GM12872 (cell line): ENCODE measurements at regions not wholly inside any gene's neighbourhood (a gene's known extent, or its start where the extent isn't known, plus 50 kb on each side); places are given as distances from the start of the nearest gene placed in this dataset.

Experiments used
- TF ChIP-seq, protein P1 (sequence below): IDR thresholded peaks from 3 replicates; pipeline ENCODE4 v1.5.1; 2011; ENCODE audit warnings: low read depth, mild to moderate bottlenecking, low read length, moderate library complexity; ENCODE audit not compliant: insufficient read depth

DNA sequence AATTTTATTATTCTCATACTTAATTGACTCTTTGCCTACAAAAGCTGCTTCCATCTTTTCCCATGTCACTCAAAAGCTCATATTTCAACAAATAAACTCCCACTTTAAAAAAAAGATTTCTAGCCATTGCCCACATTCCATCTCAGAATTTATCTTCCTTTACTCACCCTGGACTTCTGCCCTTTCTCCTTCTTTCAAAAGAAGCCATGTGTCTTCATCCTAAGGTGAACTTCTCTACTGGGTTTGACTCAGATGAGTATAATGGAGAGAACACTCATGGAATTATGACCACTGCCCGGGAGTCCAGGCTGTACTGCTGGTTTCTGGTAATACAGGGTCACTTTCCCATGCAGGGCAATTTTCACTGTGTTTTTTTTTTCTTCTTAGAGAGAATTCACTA is 548.5 kb upstream of the ZNF462 start:
- TF ChIP-seq, protein P1, sequence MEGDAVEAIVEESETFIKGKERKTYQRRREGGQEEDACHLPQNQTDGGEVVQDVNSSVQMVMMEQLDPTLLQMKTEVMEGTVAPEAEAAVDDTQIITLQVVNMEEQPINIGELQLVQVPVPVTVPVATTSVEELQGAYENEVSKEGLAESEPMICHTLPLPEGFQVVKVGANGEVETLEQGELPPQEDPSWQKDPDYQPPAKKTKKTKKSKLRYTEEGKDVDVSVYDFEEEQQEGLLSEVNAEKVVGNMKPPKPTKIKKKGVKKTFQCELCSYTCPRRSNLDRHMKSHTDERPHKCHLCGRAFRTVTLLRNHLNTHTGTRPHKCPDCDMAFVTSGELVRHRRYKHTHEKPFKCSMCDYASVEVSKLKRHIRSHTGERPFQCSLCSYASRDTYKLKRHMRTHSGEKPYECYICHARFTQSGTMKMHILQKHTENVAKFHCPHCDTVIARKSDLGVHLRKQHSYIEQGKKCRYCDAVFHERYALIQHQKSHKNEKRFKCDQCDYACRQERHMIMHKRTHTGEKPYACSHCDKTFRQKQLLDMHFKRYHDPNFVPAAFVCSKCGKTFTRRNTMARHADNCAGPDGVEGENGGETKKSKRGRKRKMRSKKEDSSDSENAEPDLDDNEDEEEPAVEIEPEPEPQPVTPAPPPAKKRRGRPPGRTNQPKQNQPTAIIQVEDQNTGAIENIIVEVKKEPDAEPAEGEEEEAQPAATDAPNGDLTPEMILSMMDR: no peak

DNA sequence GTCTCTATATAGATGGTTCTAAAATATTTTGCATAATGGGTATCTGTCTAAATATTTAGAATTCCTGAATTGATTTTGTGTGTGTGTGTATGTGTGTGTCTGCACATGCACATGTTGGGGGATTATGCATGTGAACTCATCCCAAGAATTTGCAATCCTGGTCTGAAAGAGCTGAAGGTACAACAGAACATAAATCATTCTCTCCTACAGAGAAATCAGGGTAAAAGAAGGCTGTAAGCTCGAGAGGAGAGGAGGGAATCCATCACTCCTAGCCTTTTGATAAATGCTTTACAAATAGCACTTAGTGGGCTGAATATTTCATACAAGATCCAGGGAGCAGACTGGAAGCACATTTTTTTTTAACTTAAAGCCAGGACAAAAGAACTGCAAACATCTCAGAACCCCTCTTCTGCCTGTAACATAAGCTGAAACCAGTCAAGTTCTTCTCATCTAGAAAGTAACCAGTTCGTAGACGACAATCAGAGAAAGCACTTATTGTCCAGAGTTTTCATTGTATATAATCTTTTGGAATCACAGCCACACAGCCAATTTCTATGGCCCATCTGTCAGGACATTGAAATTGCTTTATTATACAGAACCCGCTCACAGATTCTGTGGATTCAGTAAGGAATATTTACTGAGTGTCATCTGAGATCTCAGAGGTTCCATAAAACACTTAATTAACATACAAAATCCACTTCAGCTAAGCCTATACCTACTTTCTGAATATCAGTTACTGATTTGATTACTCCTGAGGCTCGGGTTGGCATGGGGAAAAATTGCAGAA is 541.4 kb upstream of the ZNF462 start:
- TF ChIP-seq, protein P1: no peak

DNA sequence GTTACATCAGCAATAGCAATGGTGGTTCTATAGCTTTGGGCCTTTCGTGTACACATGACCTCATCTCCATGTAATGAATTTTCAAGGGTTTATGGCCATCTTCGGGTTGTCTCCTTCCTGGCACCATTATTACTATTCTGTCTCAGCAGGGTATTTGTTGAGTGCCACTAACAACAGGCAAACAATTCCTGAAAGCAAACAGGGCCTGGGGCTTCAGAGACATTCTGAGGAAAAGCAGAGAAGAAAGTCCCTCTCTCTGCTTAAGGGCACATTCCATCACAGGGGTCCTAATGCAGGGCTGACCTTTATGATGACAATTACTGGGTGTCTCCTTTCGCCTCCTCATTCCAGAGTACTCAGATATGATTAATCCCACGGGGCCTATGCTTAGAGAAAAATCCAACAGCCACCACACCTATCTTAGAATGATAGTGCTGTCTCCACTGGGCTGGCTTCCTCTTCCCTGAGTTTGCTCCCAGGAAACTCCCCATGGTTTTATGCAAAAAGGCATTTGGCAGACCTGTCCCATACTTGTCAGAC is 540.2 kb upstream of the ZNF462 start:
- TF ChIP-seq, protein P1: no peak

DNA sequence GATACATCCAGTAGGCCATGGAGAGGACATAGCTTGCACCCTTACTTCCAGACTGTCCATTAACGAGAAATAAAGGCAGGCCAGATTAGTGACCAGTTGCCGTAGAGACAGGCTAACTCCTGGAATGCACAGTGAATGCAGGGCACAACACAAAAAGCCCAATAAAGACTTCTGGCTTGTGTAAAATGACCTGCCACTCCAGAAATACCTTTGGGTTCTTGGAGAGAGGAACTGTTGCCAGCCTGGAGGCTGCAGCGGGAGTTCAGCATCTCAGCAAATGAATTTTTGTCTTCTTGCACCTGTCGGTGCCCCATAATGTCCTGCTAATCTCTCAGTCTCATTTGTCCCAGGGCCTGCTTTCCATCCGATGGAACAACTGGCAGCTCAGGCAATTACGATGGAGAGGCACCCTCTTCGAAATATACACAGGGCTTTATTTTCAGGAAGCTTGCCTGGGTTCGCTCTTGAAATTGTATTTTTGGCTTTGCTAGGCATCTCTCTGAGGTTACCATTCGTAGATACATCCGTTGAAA is 538.8 kb upstream of the ZNF462 start:
- TF ChIP-seq, protein P1: no peak

DNA sequence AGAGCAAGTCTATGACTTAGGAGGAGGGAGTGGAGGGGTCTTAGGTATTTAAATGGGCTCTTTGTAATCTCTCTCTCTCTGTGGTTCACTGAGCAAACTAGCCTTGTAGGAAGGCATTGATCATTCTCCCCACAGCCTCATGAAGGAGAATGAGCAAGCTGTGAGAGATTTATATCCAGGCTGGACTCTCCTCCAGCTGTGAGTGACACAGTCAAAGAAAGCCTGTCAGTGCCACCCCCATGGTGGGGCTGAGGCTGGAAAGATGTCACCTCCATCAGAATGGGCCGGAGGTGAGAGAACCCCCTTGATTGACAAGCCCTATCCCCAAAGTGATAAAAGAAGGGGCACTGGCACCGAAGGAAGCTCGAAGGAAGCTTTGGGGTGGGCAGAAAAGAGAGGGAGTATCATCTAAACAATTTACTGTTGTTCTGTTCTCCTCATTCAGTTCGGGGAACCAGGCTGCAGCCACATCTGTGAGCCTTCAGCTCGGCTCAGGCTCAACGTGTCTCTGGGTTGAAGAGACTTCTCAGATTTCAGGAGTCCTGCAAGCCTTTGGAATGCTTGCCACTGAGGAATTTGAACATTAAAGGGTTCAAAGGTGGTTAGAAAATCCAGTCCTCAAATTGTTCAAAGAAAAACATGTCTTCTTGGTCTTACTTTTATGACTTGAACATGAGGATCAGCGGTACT is 538.2 kb upstream of the ZNF462 start:
- TF ChIP-seq, protein P1: no peak

DNA sequence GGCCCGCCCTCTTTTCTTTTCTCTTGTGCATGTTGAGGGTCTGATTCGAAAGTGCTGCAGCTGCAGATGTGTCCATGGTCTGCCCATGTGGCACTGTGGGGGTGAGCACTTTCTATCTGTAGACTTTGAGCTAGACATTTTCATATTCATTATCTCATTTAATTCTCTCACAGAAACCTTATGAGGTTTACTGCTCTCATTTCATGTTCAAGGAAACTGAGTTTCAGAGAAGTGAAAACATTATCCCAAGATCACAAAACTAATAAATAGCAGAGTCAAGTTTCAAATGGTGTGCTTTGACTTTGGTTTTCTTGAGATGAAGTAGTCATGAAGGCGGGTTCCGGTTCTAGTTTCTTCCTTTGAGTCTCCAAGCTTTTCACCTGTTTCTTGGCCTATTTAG is 536.5 kb upstream of the ZNF462 start:
- TF ChIP-seq, protein P1: no peak

DNA sequence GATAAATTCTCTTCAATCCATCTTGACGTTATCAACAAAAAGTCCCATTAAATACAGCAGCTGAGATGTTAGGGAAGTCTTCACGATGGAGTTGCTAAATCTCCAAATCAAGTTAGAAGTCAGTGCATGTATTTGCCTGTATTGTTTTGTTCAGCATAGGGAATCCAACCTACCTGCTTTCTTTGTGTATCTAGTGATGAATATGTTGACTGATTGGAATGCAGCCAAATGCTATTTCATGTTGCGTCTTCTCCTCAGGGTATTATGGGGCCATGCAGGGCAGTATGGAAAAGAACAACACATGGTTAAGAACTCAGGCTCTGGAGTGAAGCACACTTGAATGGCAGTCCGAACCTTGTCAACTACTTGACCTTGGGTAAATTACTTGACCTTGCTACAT is 529.5 kb upstream of the ZNF462 start:
- TF ChIP-seq, protein P1: no peak
